AG20443 (cell line): ENCODE measurements at regions not wholly inside any gene's neighbourhood (a gene's known extent, or its start where the extent isn't known, plus 50 kb on each side); places are given as distances from the start of the nearest gene placed in this dataset.
"Not testable (repeated sequence)": the region's sequence is repeated elsewhere in the genome, so short reads cannot be mapped to it uniquely, and the experiment has no call there.

ENCODE experiments used
- DNase-seq: peaks from one replicate; pipeline ENCODE4 v3.0.0; 2012; ENCODE audit warnings: low spot score, mixed read lengths

DNA sequence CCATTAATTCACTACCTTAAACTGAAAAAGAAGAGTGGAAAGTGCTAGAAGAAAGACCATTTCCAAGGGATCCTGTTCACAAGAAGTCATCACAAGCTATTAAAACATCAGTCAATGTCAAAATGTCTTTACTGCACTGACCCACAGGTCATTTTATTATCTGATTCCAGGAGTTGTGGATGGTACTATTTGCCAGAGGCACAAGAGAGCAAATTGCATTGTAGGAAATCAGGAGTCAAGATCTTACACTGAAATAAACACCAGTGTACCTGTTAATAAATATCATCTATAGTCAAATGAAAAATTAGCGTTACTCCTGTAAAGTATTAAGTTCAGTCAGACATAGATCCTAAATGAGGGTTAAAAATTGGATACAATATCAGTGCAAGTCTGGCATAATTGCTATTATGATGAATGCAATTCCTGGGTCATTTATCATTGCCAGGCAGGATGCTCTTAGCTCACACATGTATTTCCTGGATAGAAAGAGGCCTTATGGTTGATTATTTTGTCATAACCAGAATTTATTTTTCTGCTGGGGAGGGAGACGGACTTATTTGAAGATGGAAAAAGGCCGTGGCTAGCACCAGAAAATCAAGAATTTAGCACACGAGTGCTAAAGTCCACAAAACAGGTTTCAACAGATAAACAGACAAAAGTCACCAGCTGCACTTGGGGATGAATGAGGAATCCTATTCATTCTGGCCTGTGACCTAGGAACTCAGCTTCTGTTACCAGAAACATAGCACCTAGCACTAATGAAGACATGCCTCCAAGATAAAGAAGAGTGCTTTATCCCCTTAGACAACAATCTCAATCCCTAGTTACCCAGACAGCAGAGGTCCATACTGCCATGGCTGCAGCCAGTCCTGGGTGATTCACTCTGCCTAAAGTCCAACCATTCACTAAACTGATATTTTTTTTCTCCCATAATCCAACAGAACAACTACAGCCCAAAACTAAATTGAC is 683.1 kb upstream of the POM121L12 start:
- DNase-seq = no peak

GRCh38 chr7:52344015-52344414 is 691.4 kb upstream of the POM121L12 start:
- DNase-seq = no peak

DNA sequence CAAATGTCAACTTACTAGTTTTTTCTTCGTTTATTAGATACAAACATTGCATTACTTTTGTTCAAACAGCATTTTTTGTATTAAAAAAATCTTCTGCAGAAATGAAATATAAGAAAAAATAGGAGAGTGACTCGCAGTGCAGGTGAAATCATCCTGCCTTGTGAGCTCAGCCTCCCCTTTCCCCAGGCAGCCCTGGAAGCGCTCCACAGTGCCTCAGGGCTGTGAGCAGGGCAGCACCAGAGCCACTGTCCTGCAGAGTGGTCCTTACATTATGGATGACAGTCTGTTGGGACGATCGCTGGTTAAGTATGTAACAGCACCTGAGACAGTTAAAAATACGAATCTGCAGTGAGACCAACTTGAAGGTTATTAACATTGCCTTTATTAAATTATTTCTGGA is 695.4 kb upstream of the POM121L12 start:
- no peak for DNase-seq

DNA sequence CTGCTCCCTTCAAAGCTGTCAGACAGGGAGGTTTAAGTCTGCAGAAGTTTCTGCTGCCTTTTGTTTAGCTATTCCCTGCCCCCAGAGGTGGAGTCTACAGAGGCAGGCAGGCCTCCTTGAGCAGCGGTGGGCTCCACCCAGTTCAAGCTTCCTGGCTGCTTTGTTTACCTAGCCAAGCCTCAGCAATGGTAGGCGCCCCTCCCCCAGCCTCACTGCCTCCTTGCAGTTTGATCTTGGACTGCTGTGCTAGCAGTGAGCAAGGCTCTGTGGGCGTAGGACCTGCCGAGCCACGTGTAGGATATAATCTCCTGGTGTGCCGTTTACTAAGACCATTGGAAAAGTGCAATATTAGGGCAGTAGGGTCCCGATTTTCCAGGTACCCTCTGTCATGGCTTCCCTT is 707.1 kb upstream of the POM121L12 start:
- DNase-seq = not testable (repeated sequence)

GRCh38 chr7:52325237-52325636 is 710.2 kb upstream of the POM121L12 start:
- no peak for DNase-seq

GRCh38 chr7:52323202-52323746 is 712.2 kb upstream of the POM121L12 start:
- DNase-seq = no peak

GRCh38 chr7:52320610-52321009 is 714.8 kb upstream of the POM121L12 start:
- DNase-seq = no peak

DNA sequence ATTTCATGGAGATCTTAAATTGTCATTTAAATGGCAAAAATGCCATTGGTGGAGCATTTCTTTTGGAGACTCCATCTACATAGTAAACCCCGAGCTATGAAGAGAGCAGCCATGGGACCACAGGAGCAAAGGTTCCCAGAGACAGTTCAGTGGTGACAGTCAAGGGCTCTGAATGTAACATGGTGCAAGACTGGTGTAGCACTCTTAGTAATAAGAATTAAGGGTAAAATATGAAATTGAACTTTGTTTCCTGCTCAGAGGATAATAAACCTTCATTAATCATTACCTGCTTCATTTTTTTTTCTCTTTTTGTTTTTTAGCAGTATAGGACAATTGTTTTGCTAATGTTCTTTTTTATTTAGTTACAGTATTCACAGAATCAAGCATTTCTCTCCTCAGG is 717.5 kb upstream of the POM121L12 start:
- DNase-seq = no peak

DNA sequence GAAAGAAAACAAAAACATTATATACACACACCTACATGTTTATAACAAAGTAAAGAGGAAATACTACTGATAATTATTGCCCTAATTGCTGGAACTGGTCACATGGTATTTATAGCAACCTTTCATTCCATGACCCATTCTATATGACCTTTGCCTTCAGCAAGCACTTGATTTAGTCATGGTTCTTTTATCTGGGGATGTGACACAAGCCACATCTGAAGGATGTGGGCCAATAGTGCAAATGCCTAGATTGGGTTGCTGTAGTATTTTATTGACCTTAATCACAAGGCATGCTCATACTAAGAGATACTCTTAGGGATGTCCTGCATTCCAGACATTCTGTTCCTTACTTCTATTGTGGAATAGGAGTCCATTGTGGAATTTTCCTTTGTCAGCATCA is 723.5 kb upstream of the POM121L12 start:
- no peak for DNase-seq

DNA sequence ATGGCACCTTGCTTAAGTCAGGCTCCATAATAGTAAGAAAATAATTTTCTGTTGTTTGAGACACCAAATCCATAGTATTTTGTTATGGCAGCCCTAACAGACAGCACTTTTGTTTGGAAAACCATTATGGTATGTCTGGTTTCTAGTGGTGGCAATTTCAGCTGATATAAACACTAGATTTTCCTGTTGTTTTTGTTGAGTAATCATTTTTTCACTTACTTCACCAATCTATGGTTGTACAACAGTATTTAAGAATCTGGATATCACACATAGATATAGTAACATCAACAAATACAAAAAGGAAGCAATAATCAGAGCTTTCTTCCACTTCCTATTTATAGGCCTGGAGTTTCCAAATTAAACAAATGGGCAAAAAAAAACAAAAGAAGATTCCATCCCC is 725.8 kb upstream of the POM121L12 start:
- no peak for DNase-seq

GRCh38 chr7:52302765-52303520 is 732.5 kb upstream of the POM121L12 start:
- DNase-seq = no peak

GRCh38 chr7:52297128-52297527 is 738.3 kb upstream of the POM121L12 start:
- DNase-seq = no peak

- DNase-seq = no peak
Measured at GRCh38 chr7:52294942-52295341, 740.5 kb upstream of the POM121L12 start.

DNA sequence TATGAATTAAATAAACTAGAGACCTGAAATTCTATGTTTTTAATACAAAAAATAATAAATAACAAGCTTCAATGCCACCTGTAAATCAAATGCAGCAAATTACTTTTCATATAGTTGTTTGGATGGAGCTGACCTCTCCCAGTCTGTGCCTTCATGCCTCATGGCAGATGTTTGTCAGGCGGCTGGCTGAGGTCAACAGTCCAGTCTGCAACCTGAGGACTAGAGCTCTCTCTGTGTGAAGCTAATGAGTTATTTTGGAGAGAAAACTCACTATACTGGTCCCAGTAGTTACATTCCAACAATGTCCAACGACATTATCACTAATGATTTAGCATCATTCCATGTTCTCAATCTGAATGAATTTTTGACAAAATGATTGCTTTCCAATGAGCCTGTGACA is 746.2 kb upstream of the POM121L12 start:
- DNase-seq = no peak

- no peak for DNase-seq
Measured at GRCh38 chr7:52287698-52288097, 747.7 kb upstream of the POM121L12 start.

- DNase-seq = no peak
Measured at GRCh38 chr7:52285689-52286088, 749.7 kb upstream of the POM121L12 start.

DNA sequence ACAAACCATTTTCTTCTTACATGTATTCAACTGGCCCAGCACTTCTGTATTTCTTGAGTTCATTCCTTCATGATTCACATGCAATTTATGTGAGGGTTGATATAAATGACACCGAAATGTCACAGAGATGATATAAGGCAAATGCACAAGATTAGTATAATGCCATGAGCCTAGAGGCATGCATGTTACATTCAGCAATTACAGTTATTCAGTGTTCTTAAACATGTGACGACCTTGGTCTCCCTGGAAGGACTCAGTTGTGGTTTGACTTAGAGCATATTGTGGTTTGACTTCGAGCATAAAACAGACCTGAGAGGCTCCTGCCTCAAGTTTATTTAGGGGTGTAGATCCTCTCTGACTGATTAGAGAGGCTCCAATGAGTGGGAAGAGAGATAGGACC is 752.1 kb upstream of the POM121L12 start:
- no peak for DNase-seq

DNA sequence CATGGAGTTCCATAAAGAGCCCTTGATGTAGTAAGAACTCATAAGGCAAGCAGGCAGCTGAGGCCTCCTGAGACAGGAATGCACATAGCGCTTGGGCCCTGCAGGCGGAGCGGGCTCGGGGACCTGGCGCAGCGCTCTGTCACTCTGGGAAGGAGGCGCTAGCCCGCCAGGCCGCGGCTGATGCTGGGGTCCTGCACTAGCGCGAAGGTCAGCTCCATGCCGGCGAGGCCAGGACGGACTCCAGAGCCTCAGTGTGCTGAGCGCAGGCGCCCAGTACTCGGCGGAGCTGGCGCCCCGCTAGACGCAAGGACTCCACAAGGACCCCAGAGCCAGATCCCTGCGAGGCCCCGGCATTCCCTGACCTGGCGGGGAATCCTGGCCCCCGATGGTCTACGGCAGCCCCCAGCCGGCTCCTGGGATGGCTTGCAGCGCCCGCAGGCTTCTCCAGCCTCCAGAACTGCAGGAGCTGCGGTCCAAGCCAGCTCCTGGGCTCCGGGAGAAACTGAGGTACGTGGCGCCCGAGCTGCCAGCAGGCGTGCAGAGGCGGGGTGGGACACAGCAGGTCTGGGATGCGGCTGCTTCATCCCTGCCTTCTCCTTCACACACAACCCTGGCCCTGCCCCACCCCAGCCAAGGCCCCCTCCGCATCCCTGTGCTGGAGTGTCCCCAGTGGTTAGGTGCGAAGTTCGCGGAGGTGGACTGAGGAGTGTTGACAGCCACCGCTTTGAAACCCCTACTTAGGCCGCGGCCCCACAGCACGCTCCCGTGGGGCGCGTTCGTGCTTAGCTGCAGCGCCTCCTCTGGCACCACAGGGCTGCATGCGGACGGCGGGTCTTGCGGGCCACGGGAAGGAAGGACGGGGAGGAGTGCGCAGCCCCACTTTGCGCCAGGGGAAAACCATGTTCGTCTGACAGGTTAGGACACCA is 761.5 kb upstream of the POM121L12 start:
- peak; percentile 30 for DNase-seq

- no peak for DNase-seq
Measured at GRCh38 chr7:52271703-52272102, 763.7 kb upstream of the POM121L12 start.

- no peak for DNase-seq
Measured at GRCh38 chr7:52270301-52270700, 765.1 kb upstream of the POM121L12 start.

DNA sequence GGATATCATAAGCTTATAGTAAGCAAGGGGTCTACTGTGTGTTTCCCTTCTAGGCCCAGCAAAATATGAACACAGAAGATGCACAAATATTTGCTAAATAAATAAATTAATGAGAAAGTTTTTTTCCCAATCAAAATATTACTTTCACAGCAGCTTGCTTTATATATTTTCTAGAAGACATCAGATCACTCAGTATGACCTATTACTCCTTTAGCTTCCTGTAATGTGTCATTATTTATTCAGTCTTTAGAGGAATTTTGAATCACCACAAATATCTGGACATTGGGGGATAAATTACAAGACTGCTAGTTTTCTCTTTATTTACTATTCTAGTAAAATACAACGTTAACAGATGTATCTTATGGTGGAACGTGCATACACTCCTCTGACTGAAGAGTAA is 765.8 kb upstream of the POM121L12 start:
- DNase-seq = no peak

DNA sequence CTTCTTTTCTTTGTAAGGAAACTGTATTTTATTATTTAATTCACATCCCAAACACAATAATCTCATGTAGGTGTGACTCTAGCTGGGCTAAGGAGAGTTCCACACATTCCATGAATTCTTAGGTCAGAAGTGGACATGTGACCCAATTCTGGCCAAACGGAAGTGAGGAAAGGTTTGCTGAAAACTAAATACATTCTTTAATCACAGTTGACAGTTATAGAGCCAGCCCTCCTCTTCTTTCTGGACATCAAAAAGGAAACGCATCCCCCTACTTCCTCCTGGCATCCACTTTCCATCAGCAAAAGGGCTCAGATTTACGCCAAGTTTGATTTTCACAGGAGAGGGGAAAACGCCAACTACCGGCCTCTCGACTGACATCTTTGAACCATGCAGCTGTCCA is 774.4 kb upstream of the POM121L12 start:
- no peak for DNase-seq
